ENCODE measurements at regions not wholly inside any gene's neighbourhood (a gene's known extent, or its start where the extent isn't known, plus 50 kb on each side); places are given as distances from the start of the nearest gene placed in this dataset.

- TF ChIP-seq CTCF (IDR thresholded peaks at IDR 0.05), result no peak
- H3K9me3 Mint-ChIP-seq, result peaks cover 5% of the 10 kb centered on the region
- no peaks in the 10 kb centered on the region for H3K4me1 Mint-ChIP-seq (ENCODE audit: low read depth)
- intact Hi-C loops (cut with DNase I, micrococcal nuclease), result no loop called here
- Histone ChIP-seq H3K27ac (ENCODE audit: low read depth in 1 of 2, low read length in 2 of 2) (no peak overlapping the region), H3K4me1 (ENCODE audit: insufficient read depth, low read length) (no peaks in the 10 kb centered on the region), H3K27me3 (ENCODE audit: control insufficient read depth in 1 of 2, insufficient read depth in 2 of 2, low read length in 2 of 2) (no peaks in the 10 kb centered on the region), H3K36me3 (ENCODE audit: insufficient read depth, low read length) (no peaks in the 10 kb centered on the region), H3K4me3 (ENCODE audit: low read length) (no peak overlapping the region), H3K9me3 (ENCODE audit: control insufficient read depth in 1 of 2, insufficient read depth in 1 of 2, low read length in 2 of 2) (peaks cover 0 to 10% of the 10 kb centered on the region in 2 experiments)
- ChIA-PET POLR2A (no interaction called here), CTCF (no interaction called here)
- H3K27ac Mint-ChIP-seq, result no peak overlapping the region
- no peak overlapping the region for H3K4me3 Mint-ChIP-seq
- no peak for ATAC-seq (ENCODE audit: poor library complexity)
- H3K27me3 Mint-ChIP-seq, result no peaks in the 10 kb centered on the region
- no peaks in the 10 kb centered on the region for H3K36me3 Mint-ChIP-seq (ENCODE audit: low read depth)
- DNase-seq, result no peak
Observed at GRCh38 chr16:51272420-51272819, 121.3 kb upstream of the SALL1 start.

- intact Hi-C loops (cut with DNase I, micrococcal nuclease), result no loop called here
- H3K27me3 Mint-ChIP-seq, result no peaks in the 10 kb centered on the region
- no peak for ATAC-seq (ENCODE audit: poor library complexity)
- H3K9me3 ChIP-seq (ENCODE audit: control insufficient read depth in 1 of 2, insufficient read depth in 1 of 2, low read length in 2 of 2), result peaks cover 0 to 18% of the 10 kb centered on the region in 2 experiments
- no peaks in the 10 kb centered on the region for H3K4me1 ChIP-seq (ENCODE audit: insufficient read depth, low read length)
- no peak overlapping the region for H3K27ac ChIP-seq (ENCODE audit: low read depth in 1 of 2, low read length in 2 of 2)
- H3K4me3 Mint-ChIP-seq, result no peak overlapping the region
- no peaks in the 10 kb centered on the region for H3K27me3 ChIP-seq (ENCODE audit: control insufficient read depth in 1 of 2, insufficient read depth in 2 of 2, low read length in 2 of 2)
- TF ChIP-seq CTCF (IDR thresholded peaks at IDR 0.05), result no peak
- no peaks in the 10 kb centered on the region for H3K36me3 Mint-ChIP-seq (ENCODE audit: low read depth)
- POLR2A ChIA-PET, result no interaction called here
- no peak overlapping the region for H3K4me3 ChIP-seq (ENCODE audit: low read length)
- DNase-seq, result no peak
- no peaks in the 10 kb centered on the region for H3K4me1 Mint-ChIP-seq (ENCODE audit: low read depth)
- CTCF ChIA-PET, result no interaction called here
- peaks cover 7% of the 10 kb centered on the region for H3K9me3 Mint-ChIP-seq
- no peak overlapping the region for H3K27ac Mint-ChIP-seq
- no peaks in the 10 kb centered on the region for H3K36me3 ChIP-seq (ENCODE audit: insufficient read depth, low read length)
Observed at GRCh38 chr16:51271156-51271701, 120.2 kb upstream of the SALL1 start.

- Mint-ChIP-seq H3K4me3 (no peak overlapping the region), H3K27ac (no peak overlapping the region), H3K9me3 (peaks cover 8% of the 10 kb centered on the region), H3K36me3 (ENCODE audit: low read depth) (no peaks in the 10 kb centered on the region), H3K4me1 (ENCODE audit: low read depth) (no peaks in the 10 kb centered on the region), H3K27me3 (no peaks in the 10 kb centered on the region)
- H3K9me3 ChIP-seq (ENCODE audit: control insufficient read depth in 1 of 2, insufficient read depth in 1 of 2, low read length in 2 of 2), result peaks cover 0 to 15% of the 10 kb centered on the region in 2 experiments
- H3K36me3 ChIP-seq (ENCODE audit: insufficient read depth, low read length), result no peaks in the 10 kb centered on the region
- no peak for ATAC-seq (ENCODE audit: poor library complexity)
- no peaks in the 10 kb centered on the region for H3K4me1 ChIP-seq (ENCODE audit: insufficient read depth, low read length)
- POLR2A ChIA-PET, result no interaction called here
- no peak for DNase-seq
- H3K27ac ChIP-seq (ENCODE audit: low read depth in 1 of 2, low read length in 2 of 2), result no peak overlapping the region
- TF ChIP-seq CTCF (IDR thresholded peaks at IDR 0.05), result no peak
- H3K4me3 ChIP-seq (ENCODE audit: low read length), result no peak overlapping the region
- H3K27me3 ChIP-seq (ENCODE audit: control insufficient read depth in 1 of 2, insufficient read depth in 2 of 2, low read length in 2 of 2), result no peaks in the 10 kb centered on the region
- CTCF ChIA-PET, result no interaction called here
- intact Hi-C loops (cut with DNase I, micrococcal nuclease), result no loop called here
Observed at GRCh38 chr16:51268237-51268636, 117.2 kb upstream of the SALL1 start.
